ENCODE measurements at regions not wholly inside any gene's neighbourhood (a gene's known extent, or its start where the extent isn't known, plus 50 kb on each side); places are given as distances from the start of the nearest gene placed in this dataset.

DNA sequence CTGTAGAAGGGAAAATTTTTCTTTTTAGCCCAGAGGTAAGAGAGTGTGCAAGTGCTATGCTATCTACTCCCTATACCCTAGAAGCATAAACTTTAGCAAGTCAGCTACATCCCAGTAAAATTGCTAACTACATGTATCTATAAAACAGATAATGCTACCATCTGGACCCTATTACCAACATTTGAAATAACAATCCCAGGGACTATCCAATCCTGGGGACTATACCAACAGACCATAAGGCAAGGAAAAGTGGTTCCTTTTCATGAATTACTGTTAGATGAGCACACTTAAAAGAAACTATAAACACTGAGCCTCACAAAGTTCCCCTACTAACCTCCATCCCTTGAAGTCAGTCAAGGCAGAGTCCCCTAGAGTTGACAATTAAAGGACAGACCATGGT is 213.6 kb upstream of the VEGFC start:
- ChIA-PET POLR2A (no interaction called here), CTCF (no interaction called here)
- no peak for DNase-seq (ENCODE audit: low read depth)
- H3K4me3 ChIP-seq (ENCODE audit: low read depth, low read length), result no peak overlapping the region
- no peaks in the 10 kb centered on the region for H3K36me3 ChIP-seq (ENCODE audit: control insufficient read depth, insufficient read depth, low read length)
- no peak for TF ChIP-seq CTCF (IDR thresholded peaks at IDR 0.05; ENCODE audit: insufficient read depth, low read depth, low read length)
- no peaks in the 10 kb centered on the region for H3K27me3 ChIP-seq (ENCODE audit: control insufficient read depth, insufficient read depth, low read length)

- no peaks in the 10 kb centered on the region for H3K27me3 ChIP-seq (ENCODE audit: control insufficient read depth, insufficient read depth, low read length)
- CTCF ChIA-PET, result interaction anchor here (1.3 kb wide), 1 partner anchor 19 kb away, joined by 4 read pairs; no protein-coding TSS in a partner anchor
- no peak overlapping the region for H3K4me3 ChIP-seq (ENCODE audit: low read depth, low read length)
- H3K36me3 ChIP-seq (ENCODE audit: control insufficient read depth, insufficient read depth, low read length), result no peaks in the 10 kb centered on the region
- DNase-seq (ENCODE audit: low read depth), result no peak
- TF ChIP-seq CTCF (IDR thresholded peaks at IDR 0.05; ENCODE audit: insufficient read depth, low read depth, low read length), result no peak
- POLR2A ChIA-PET, result no interaction called here
Observed at GRCh38 chr4:177008071-177008835, 215.5 kb upstream of the VEGFC start.

DNA sequence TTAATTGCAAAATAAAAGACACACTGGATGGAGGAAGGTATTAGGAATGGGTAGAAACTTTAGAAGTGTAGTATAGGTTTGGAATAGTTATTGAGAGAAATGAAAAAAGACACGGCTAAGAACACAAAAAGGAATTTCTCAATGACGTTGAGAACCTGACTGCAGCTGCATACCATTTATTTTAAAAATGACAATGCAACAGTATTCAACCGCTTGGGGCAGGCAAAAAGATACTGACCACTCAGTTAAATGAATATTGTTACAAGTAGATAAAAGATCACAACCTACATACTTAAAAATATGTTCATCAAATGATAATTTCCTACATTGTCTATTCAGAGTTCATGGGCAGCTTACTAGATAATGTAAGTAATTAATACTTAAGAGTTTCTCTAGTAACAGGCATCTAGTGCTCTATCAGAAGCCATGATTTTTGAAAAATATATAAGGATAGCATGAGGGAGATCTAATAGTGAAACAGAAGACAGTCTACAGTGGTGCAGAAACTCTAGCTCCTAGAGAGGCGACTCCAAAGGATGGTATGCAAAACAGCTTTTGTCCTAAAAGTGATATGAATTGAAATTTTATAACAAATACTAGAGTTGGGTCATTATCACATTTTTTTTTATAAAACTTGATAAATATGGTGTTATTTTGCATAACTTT is 216.2 kb upstream of the VEGFC start:
- no peak for TF ChIP-seq CTCF (IDR thresholded peaks at IDR 0.05; ENCODE audit: insufficient read depth, low read depth, low read length)
- no peaks in the 10 kb centered on the region for H3K36me3 ChIP-seq (ENCODE audit: control insufficient read depth, insufficient read depth, low read length)
- DNase-seq (ENCODE audit: low read depth), result no peak
- CTCF ChIA-PET, result interaction anchor here (1.3 kb wide), 1 partner anchor 18 kb away, joined by 4 read pairs; no protein-coding TSS in a partner anchor
- POLR2A ChIA-PET, result interaction anchor here (0.6 kb wide), 1 partner anchor 172 kb away, joined by 16 read pairs; no protein-coding TSS in a partner anchor
- H3K27me3 ChIP-seq (ENCODE audit: control insufficient read depth, insufficient read depth, low read length), result no peaks in the 10 kb centered on the region
- H3K4me3 ChIP-seq (ENCODE audit: low read depth, low read length), result no peak overlapping the region

- TF ChIP-seq CTCF (IDR thresholded peaks at IDR 0.05; ENCODE audit: insufficient read depth, low read depth, low read length), result no peak
- POLR2A ChIA-PET, result no interaction called here
- Histone ChIP-seq H3K4me3 (ENCODE audit: low read depth, low read length) (no peak overlapping the region), H3K27me3 (ENCODE audit: control insufficient read depth, insufficient read depth, low read length) (no peaks in the 10 kb centered on the region), H3K36me3 (ENCODE audit: control insufficient read depth, insufficient read depth, low read length) (no peaks in the 10 kb centered on the region)
- CTCF ChIA-PET, result interaction anchor here (0.8 kb wide), 1 partner anchor 20 kb away, joined by 5 read pairs; no protein-coding TSS in a partner anchor
- no peak for DNase-seq (ENCODE audit: low read depth)
Observed at GRCh38 chr4:177010418-177010817, 217.7 kb upstream of the VEGFC start.

DNA sequence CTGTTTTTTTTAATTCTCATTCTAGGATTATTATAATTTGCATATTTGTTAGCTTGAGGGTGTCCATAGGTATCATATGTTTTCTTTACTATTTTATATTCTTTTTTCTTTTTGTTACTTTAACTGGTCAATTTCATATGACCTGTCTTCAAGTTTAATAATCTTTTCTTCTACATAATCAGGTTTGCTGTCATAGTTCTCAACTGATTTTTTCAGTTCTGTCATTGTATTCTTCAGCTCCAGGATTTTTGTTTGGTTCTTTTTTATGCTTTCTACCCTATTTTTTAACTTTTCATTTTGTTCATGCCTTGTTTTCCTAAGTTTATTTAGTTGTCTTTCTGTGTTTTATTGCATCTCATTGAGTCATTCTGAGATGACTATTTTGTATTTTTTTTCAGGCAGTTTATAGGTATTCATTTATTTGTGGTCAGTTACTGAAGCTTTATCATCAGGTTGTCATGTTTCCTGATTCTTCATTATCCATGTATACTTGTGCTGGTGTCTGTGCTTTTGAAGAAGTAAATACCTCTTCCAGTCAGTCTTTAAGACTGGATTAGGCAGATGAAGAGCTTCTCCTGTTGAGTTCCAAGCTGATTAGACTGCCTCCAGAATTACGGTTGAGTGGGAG is 220.3 kb upstream of the VEGFC start:
- ChIA-PET CTCF (interaction anchor here (0.9 to 1.3 kb wide), 2 partner anchors 34 to 35 kb away, joined by 3 to 5 read pairs; no protein-coding TSS in a partner anchor), POLR2A (no interaction called here)
- H3K27me3 ChIP-seq (ENCODE audit: control insufficient read depth, insufficient read depth, low read length), result no peaks in the 10 kb centered on the region
- no peak for DNase-seq (ENCODE audit: low read depth)
- no peak for TF ChIP-seq CTCF (IDR thresholded peaks at IDR 0.05; ENCODE audit: insufficient read depth, low read depth, low read length)
- H3K4me3 ChIP-seq (ENCODE audit: low read depth, low read length), result no peak overlapping the region
- no peaks in the 10 kb centered on the region for H3K36me3 ChIP-seq (ENCODE audit: control insufficient read depth, insufficient read depth, low read length)
